Skeletal muscle tissue (tissue), 3 donors: ENCODE measurements at regions not wholly inside any gene's neighbourhood (a gene's known extent, or its start where the extent isn't known, plus 50 kb on each side); places are given as distances from the start of the nearest gene placed in this dataset.
A peak's percentile ranks its signal among the peaks of the same experiment; 100 is the strongest.

ENCODE experiments used
- H3K27ac ChIP-seq: one replicate; pipeline ENCODE4 v1.7.0; 2013; ENCODE audit warnings: mild to moderate bottlenecking, low read depth, low read length, inconsistent platforms
- H3K27me3 ChIP-seq, 3 donors: one replicate each; pipeline ENCODE4 v1.7.0; 2013; ENCODE audit warnings: low read length in 3 of 3; ENCODE audit not compliant: control insufficient read depth in 3 of 3, insufficient read depth in 3 of 3
- H3K36me3 ChIP-seq, 3 donors: one replicate each; pipeline ENCODE4 v1.7.0; 2013; ENCODE audit warnings: low read length in 3 of 3; ENCODE audit not compliant: control insufficient read depth in 3 of 3, insufficient read depth in 3 of 3
- H3K4me1 ChIP-seq, 3 donors: one replicate each; pipeline ENCODE4 v1.7.0; 2013; ENCODE audit warnings: low read length in 3 of 3, mild to moderate bottlenecking in 3 of 3; ENCODE audit not compliant: control insufficient read depth in 3 of 3, insufficient read depth in 3 of 3
- H3K4me3 ChIP-seq, 3 donors: one replicate each; pipeline ENCODE4 v1.7.0; 2013; ENCODE audit warnings: low read length in 3 of 3
- H3K9ac ChIP-seq, 3 donors: one replicate each; pipeline ENCODE4 v1.7.0; 2013; ENCODE audit warnings: low read length in 3 of 3, mild to moderate bottlenecking in 3 of 3, moderate library complexity in 2 of 3, low read depth in 1 of 3
- H3K9me3 ChIP-seq, 3 donors: one replicate each; pipeline ENCODE4 v1.7.0; 2013; ENCODE audit warnings: low read length in 3 of 3; ENCODE audit not compliant: control insufficient read depth in 3 of 3
- donor health status: Osteomylitis.

DNA sequence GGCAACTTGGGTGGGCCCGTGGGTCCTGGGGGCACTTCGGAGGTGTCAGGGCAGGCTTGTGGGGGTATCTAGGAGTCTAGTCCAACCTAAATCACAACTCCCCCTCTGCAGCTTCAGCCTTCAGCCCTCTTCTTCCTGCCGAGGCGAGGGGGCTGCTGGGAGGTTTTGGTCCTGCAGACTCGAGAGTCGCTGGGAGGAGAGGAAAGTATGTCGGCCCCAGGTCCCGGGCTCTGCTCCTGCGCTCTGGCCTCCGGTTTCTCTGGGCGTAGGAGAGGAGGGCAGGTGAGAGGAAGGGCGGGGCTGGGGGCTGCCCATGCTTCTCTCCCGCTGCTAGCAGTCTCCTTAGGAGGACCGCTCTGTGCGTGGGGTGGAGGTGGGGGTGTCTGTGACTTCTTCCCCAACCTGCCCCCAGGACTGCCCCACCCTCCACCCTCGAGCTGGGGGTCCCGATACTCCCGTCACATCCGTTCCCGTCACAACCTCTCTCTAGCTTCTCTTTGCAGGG is 139.8 kb upstream of the COL5A1 start:
- Histone ChIP-seq H3K4me3 (no peak overlapping the region), H3K9me3 (peaks cover 0 to 3% (median 0%) of the 10 kb centered on the region in 3 donors), H3K27ac (no peak overlapping the region), H3K9ac (no peak overlapping the region), H3K4me1 (peaks cover 2 to 6% (median 2%) of the 10 kb centered on the region in 3 donors), H3K27me3 (peaks cover 18 to 40% (median 30%) of the 10 kb centered on the region in 3 donors), H3K36me3 (no peaks in the 10 kb centered on the region)

DNA sequence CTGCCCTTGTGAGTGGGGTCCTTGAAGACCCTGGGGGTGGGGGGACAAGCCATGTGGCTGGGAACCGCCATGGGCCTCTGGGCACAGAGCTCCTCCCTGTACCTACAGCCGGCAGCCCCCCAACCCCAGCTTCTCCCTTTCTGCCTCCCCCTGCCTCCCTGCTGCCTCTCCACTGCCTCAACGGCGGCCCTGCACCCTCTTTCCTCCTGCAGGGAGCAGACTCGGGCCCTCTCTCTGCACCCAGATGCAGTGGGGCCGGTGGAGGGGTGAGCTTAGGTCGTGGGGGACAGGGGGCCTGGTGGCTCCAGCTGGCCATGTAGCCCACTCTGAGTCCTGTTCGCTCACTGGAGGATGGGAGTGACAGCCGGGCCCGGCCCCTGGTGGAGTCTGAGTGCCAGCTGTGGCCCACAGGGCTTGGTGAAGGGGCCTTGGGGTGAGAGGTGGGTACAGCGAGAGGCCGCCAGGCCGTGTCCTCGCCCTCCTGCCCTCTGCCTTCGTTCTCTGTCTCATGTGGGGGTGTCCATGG is 139.3 kb upstream of the COL5A1 start:
- Histone ChIP-seq H3K9ac (no peak overlapping the region), H3K36me3 (no peaks in the 10 kb centered on the region), H3K4me3 (no peak overlapping the region), H3K27me3 (peaks cover 18 to 39% (median 30%) of the 10 kb centered on the region in 3 donors), H3K27ac (no peak overlapping the region), H3K4me1 (peaks cover 2 to 6% (median 2%) of the 10 kb centered on the region in 3 donors), H3K9me3 (peaks cover 0 to 3% (median 0%) of the 10 kb centered on the region in 3 donors)

DNA sequence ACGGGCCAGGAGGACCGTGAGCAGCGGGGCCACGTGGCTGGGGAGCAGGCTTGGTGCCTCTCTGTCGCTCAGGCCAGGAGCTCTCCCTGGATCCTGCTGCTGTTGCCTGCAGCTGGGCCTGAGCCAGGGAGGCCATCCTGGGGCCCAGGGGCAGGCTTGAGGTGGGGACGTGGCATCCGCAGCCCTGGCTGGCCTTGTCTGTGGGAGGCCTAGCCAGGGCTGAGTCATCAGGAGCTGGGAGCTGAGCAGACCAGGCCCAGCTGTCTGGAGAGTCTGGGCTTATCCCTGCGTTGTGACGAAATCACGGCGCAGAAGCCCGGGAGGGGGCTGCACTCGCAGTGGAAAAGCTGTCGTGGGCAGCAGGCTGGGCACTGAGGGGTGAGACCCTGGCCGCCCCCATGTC is 138.8 kb upstream of the COL5A1 start:
- Histone ChIP-seq H3K4me1 (peaks cover 2 to 6% (median 2%) of the 10 kb centered on the region in 3 donors), H3K9ac (no peak overlapping the region), H3K36me3 (no peaks in the 10 kb centered on the region), H3K4me3 (no peak overlapping the region), H3K9me3 (peaks cover 0 to 3% (median 0%) of the 10 kb centered on the region in 3 donors), H3K27me3 (peaks cover 18 to 39% (median 30%) of the 10 kb centered on the region in 3 donors), H3K27ac (no peak overlapping the region)

DNA sequence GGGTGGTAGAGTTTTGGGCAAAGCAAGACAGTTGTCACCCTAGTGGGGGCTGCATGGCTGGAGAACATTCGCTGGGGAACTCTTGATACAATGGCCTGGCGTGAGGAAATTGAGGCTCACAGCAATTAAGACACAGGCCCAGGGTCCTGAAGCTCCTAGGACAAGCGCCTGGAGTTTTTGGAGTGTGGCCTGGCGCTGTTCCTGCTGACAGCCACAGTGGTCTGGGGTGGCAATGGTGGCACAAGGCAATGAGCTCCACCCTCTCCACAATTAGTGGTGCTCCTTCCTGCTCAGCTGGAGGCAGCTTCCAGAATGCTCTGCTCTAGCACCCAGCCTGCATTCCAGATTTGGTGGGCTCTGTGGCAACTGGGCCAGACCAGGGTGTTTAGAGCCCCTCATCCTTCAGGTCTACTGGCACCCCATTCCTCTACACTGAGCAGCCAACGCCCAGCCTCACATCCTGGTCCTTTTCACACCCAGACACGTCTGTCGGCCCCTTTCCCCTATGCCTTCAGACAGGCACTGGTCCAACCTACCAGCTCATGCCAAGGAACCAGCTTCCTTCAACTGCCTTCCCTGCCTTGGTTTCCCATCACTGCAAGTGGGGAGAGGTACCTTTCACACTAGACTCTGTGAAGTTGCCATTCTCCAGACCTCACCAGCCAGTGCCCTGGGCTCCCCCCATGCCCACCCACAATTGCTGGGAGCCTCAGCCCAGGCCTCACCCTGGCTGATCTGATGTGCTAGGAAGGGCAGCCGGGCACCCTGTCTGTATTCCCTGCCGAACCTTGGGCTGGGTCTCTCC is 138.1 kb upstream of the COL5A1 start:
- Histone ChIP-seq H3K27me3 (peaks cover 18 to 39% (median 30%) of the 10 kb centered on the region in 3 donors), H3K9me3 (peaks cover 0 to 3% (median 0%) of the 10 kb centered on the region in 3 donors)

DNA sequence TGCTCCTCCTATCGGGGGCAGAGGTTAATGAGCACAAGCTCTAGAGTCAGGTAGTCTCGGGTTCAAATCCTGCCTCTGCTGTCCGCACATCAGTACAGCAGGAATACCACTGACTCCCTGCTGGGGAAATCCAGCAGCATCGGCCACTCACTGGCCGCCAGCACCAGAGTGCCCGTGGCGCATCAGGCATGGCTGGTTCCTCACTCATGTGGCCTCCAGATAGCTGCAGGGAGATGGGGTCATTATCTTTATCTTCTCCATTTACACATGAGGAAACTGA is 137.6 kb upstream of the COL5A1 start:
- Histone ChIP-seq H3K4me3 (no peak overlapping the region), H3K4me1 (peaks cover 2 to 6% (median 2%) of the 10 kb centered on the region in 3 donors), H3K9ac (no peak overlapping the region), H3K27me3 (peaks cover 18 to 41% (median 30%) of the 10 kb centered on the region in 3 donors), H3K9me3 (peaks cover 0 to 3% (median 0%) of the 10 kb centered on the region in 3 donors), H3K27ac (no peak overlapping the region), H3K36me3 (no peaks in the 10 kb centered on the region)

More for the DNA sequence above, 138.1 kb upstream of the COL5A1 start:
- no peak overlapping the region for H3K27ac ChIP-seq
- no peaks in the 10 kb centered on the region for H3K36me3 ChIP-seq
- H3K4me1 ChIP-seq: peaks cover 2 to 6% (median 2%) of the 10 kb centered on the region in 3 donors
- peak overlapping the region in 1 of 3 donors; percentile 10 for H3K9ac ChIP-seq
- H3K4me3 ChIP-seq: no peak overlapping the region

DNA sequence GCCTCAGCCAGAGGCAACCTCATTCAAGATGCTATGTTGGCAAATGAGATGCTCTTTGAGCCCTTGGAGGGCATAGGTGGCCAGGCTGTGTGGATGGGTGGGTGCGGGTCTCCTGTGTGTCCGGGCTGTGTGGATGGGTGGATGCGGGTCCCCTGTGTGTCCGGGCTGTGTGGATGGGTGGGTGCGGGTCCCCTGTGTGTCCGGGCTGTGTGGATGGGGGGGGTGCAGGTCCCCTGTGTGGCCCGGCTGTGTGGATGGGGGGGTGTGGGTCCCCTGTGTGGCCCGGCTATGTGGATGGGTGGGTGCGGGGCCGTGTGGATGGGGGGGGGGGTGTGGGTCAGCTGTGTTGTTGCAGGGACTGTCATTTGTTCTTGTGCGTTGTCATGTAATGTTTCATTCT is 136.6 kb upstream of the COL5A1 start:
- no peak overlapping the region for H3K4me3 ChIP-seq
- no peak overlapping the region for H3K9ac ChIP-seq
- no peak overlapping the region for H3K27ac ChIP-seq
- peaks cover 2 to 6% (median 2%) of the 10 kb centered on the region in 3 donors for H3K4me1 ChIP-seq
- no peaks in the 10 kb centered on the region for H3K36me3 ChIP-seq
- H3K27me3 ChIP-seq: peaks cover 18 to 41% (median 30%) of the 10 kb centered on the region in 3 donors
- H3K9me3 ChIP-seq: peaks cover 0 to 3% (median 0%) of the 10 kb centered on the region in 3 donors

DNA sequence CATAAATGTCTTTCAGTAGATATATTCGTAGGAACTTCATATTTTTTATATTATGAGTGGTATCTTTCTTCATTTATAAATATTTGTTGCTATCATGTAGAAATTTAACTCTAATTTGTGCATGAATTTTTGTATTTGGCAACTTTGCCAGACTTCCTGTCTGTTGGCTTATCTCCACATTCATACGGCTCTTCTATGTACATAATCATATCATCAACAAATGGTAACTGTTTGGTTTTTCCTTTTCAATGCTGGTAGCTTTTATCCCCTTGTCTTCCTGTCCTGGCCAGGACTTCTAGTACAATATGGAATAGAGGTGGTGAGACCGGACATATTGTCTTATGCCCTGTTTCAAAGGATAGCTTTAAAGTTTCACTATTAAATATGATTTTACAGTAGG is 132.3 kb upstream of the COL5A1 start:
- Histone ChIP-seq H3K27me3 (peaks cover 0 to 4% (median 0%) of the 10 kb centered on the region in 3 donors), H3K9ac (no peak overlapping the region), H3K4me1 (no peaks in the 10 kb centered on the region), H3K9me3 (peaks cover 0 to 3% (median 0%) of the 10 kb centered on the region in 3 donors), H3K27ac (no peak overlapping the region), H3K4me3 (no peak overlapping the region), H3K36me3 (no peaks in the 10 kb centered on the region)

DNA sequence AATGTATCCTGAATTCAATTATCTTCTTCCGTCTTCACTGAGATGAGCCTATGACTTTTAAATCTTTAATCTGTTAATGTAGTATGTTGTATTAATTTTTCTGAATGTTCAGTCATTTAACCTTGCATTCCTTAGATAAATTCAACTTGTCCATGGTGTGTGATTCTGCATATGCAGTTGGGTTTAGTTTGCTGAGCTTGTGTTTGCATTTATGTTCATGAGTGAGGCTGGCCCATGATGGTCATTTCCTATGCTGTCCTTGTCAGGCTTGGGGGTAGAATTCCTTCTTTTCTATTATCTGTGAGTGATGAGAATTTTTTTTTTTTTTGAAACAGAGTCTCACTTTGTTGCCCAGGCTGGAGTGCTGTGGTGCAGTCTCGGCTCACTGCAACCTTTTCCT is 131.8 kb upstream of the COL5A1 start:
- Histone ChIP-seq H3K27me3 (peaks cover 0 to 4% (median 3%) of the 10 kb centered on the region in 3 donors), H3K36me3 (no peaks in the 10 kb centered on the region), H3K9ac (no peak overlapping the region), H3K4me1 (no peaks in the 10 kb centered on the region), H3K27ac (no peak overlapping the region), H3K4me3 (no peak overlapping the region), H3K9me3 (peaks cover 0 to 3% (median 0%) of the 10 kb centered on the region in 3 donors)

DNA sequence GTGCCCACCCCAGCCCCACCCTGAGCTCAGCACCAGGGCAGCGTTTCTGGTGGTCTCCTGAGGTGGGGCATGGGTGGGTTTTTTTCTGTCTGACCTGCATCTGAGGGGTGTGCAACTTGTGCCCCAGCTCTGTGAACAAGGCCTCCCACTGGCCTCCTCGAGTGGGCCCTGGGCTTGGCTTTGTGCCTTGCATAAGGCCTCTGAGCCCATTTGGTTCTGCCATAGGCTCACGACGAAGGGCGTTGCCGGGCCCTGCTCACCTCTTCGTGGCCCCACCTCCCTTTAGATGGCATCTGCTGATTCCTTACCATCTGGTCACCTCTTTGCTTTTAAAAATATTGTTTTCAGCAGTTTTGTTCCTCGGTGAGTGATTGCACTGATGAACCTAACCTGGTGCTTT is 127.1 kb upstream of the COL5A1 start:
- Histone ChIP-seq H3K27me3 (peaks cover 13 to 19% (median 18%) of the 10 kb centered on the region in 3 donors), H3K36me3 (no peaks in the 10 kb centered on the region), H3K4me3 (no peak overlapping the region), H3K9ac (no peak overlapping the region), H3K9me3 (peaks cover 0 to 3% (median 0%) of the 10 kb centered on the region in 3 donors), H3K4me1 (no peaks in the 10 kb centered on the region), H3K27ac (no peak overlapping the region)
